Keratinocyte (primary cell): ENCODE measurements at regions not wholly inside any gene's neighbourhood (a gene's known extent, or its start where the extent isn't known, plus 50 kb on each side); places are given as distances from the start of the nearest gene placed in this dataset.

Experiments used
- DNase-seq: peaks from one replicate; pipeline ENCODE4 v3.0.0-alpha.2; 2011; ENCODE audit warnings: low read depth, missing footprints, low spot score
- FAIRE-seq: peaks from 2 replicates; lab custom pipeline; 2011; peaks lifted over from hg19 to GRCh38; lab: Jason Lieb, UNC
- H2AFZ ChIP-seq: 2 replicates; pipeline ENCODE4 v1.6.0; 2012; ENCODE audit warnings: low read length, control low read depth, inconsistent platforms; ENCODE audit not compliant: control insufficient read depth
- H3K27ac ChIP-seq: 2 replicates; pipeline ENCODE4 v1.5.1; 2011; ENCODE audit warnings: low read length; ENCODE audit not compliant: control insufficient read depth, insufficient read depth
- H3K27me3 ChIP-seq: 3 replicates; pipeline ENCODE4 v1.6.0; 2011; ENCODE audit warnings: low read length; ENCODE audit not compliant: control insufficient read depth, insufficient read depth; ENCODE audit errors: extremely low read depth
- H3K36me3 ChIP-seq, 2 experiments: 2 replicates in 1 of 2; 3 replicates in 1 of 2; pipeline ENCODE4 v1.5.1; 2011; ENCODE audit warnings: low read length in 2 of 2, mild to moderate bottlenecking in 1 of 2; ENCODE audit not compliant: control insufficient read depth in 2 of 2, insufficient read depth in 2 of 2; ENCODE audit errors: extremely low read depth in 1 of 2
- H3K4me1 ChIP-seq: 3 replicates; pipeline ENCODE4 v1.5.1; 2011; ENCODE audit warnings: low read length; ENCODE audit not compliant: control insufficient read depth, insufficient read depth; ENCODE audit errors: extremely low read depth
- H3K4me2 ChIP-seq: 3 replicates; pipeline ENCODE4 v1.6.0; 2011; ENCODE audit warnings: low read depth, low read length; ENCODE audit not compliant: control insufficient read depth, insufficient read depth; ENCODE audit errors: extremely low read depth
- H3K4me3 ChIP-seq, 3 experiments: fragments of 200-600 bp in 1 of 3; sonication (generic) in 1 of 3; 2 replicates in 2 of 3; 3 replicates in 1 of 3; pipeline ENCODE4 v1.5.1; 2011 to 2016; ENCODE audit warnings: low read length in 3 of 3, mild to moderate bottlenecking in 3 of 3, control low read depth in 2 of 3, inconsistent platforms in 1 of 3, low read depth in 1 of 3, mixed read lengths in 1 of 3, mixed run types in 1 of 3, moderate library complexity in 1 of 3; ENCODE audit not compliant: control insufficient read depth in 2 of 3, insufficient read depth in 2 of 3; ENCODE audit errors: extremely low read depth in 1 of 3
- H3K79me2 ChIP-seq: 2 replicates; pipeline ENCODE4 v1.6.0; 2012; ENCODE audit warnings: low read length; ENCODE audit not compliant: control insufficient read depth, insufficient read depth
- H3K9ac ChIP-seq: 3 replicates; pipeline ENCODE4 v1.6.0; 2011; ENCODE audit warnings: low read length; ENCODE audit not compliant: control insufficient read depth, insufficient read depth; ENCODE audit errors: extremely low read depth
- H3K9me1 ChIP-seq: 3 replicates; pipeline ENCODE4 v1.6.0; 2011; ENCODE audit warnings: low read length; ENCODE audit not compliant: control insufficient read depth, insufficient read depth; ENCODE audit errors: extremely low read depth
- H3K9me3 ChIP-seq: 2 replicates; pipeline ENCODE4 v1.5.1; 2012; ENCODE audit warnings: low read depth, low read length; ENCODE audit not compliant: control insufficient read depth
- H4K20me1 ChIP-seq: 3 replicates; pipeline ENCODE4 v1.6.0; 2011; ENCODE audit warnings: low read length; ENCODE audit not compliant: control insufficient read depth, insufficient read depth; ENCODE audit errors: extremely low read depth
- CTCF ChIP-seq, 3 experiments: IDR thresholded peaks in 1 of 3; conservative IDR thresholded peaks in 1 of 3; optimal IDR thresholded peaks in 1 of 3; 2 replicates in 2 of 3; 3 replicates in 1 of 3; pipeline versions ENCODE3 to v1.5.1; 2011; ENCODE audit warnings: low read length in 3 of 3, mild to moderate bottlenecking in 3 of 3, moderate library complexity in 2 of 3, control low read depth in 1 of 3, inconsistent platforms in 1 of 3; ENCODE audit not compliant: insufficient read depth in 2 of 3; ENCODE audit errors: extremely low read depth in 1 of 3
- EZH2 ChIP-seq: IDR thresholded peaks from one replicate; pipeline ENCODE4 v1.6.1; 2012; ENCODE audit warnings: inconsistent platforms, mild to moderate bottlenecking, low read length, moderate library complexity
- dilution Hi-C: fragments of 300-500 bp; cut with MboI; formaldehyde crosslinking; loops from one replicate; pipeline ENCODE4 v1.7.0; 2020; ENCODE audit warnings: low sequenced_read_pairs; ENCODE audit not compliant: extremely low pct_ligation_motif_present

- H4K20me1 ChIP-seq: no peaks in the 10 kb centered on the region
- peaks cover 2% of the 10 kb centered on the region for H3K9me3 ChIP-seq
- H3K27ac ChIP-seq: no peak overlapping the region
- dilution Hi-C loops: no loop called here
- no peak overlapping the region for H3K9ac ChIP-seq
- no peak for DNase-seq
- no peak overlapping the region for H2AFZ ChIP-seq
- H3K36me3 ChIP-seq: no peaks in the 10 kb centered on the region
- no peaks in the 10 kb centered on the region for H3K79me2 ChIP-seq
- no peaks in the 10 kb centered on the region for H3K27me3 ChIP-seq
- no peak for FAIRE-seq
- H3K4me2 ChIP-seq: no peak overlapping the region
- TF ChIP-seq CTCF (optimal IDR thresholded peaks at IDR 0.05 in 1 of 3, IDR thresholded peaks at IDR 0.05 in 1 of 3, conservative IDR thresholded peaks at IDR 0.05 in 1 of 3; ENCODE audit: extremely low read depth in 1 of 3, insufficient read depth in 2 of 3, low read length in 3 of 3) (no peak), EZH2 (no peak)
- no peaks in the 10 kb centered on the region for H3K4me1 ChIP-seq
- no peaks in the 10 kb centered on the region for H3K9me1 ChIP-seq
- no peak overlapping the region for H3K4me3 ChIP-seq
Measured at GRCh38 chr14:81903477-81903876, 369.8 kb upstream of the SEL1L start.

- FAIRE-seq (no peak), DNase-seq (no peak)
- Histone ChIP-seq H3K36me3 (no peaks in the 10 kb centered on the region), H3K9me1 (no peaks in the 10 kb centered on the region), H3K27me3 (no peaks in the 10 kb centered on the region), H3K79me2 (no peaks in the 10 kb centered on the region), H3K4me2 (no peak overlapping the region), H4K20me1 (no peaks in the 10 kb centered on the region), H3K9ac (no peak overlapping the region), H3K4me1 (no peaks in the 10 kb centered on the region), H3K27ac (no peak overlapping the region), H2AFZ (no peak overlapping the region), H3K9me3 (no peaks in the 10 kb centered on the region), H3K4me3 (no peak overlapping the region)
- dilution Hi-C loops: no loop called here
- TF ChIP-seq EZH2 (no peak), CTCF (optimal IDR thresholded peaks at IDR 0.05 in 1 of 3, IDR thresholded peaks at IDR 0.05 in 1 of 3, conservative IDR thresholded peaks at IDR 0.05 in 1 of 3; ENCODE audit: extremely low read depth in 1 of 3, insufficient read depth in 2 of 3, low read length in 3 of 3) (no peak)
Measured at GRCh38 chr14:81927070-81927469, 393.4 kb upstream of the SEL1L start.
